ENCODE measurements at regions not wholly inside any gene's neighbourhood (a gene's known extent, or its start where the extent isn't known, plus 50 kb on each side); places are given as distances from the start of the nearest gene placed in this dataset.

DNA sequence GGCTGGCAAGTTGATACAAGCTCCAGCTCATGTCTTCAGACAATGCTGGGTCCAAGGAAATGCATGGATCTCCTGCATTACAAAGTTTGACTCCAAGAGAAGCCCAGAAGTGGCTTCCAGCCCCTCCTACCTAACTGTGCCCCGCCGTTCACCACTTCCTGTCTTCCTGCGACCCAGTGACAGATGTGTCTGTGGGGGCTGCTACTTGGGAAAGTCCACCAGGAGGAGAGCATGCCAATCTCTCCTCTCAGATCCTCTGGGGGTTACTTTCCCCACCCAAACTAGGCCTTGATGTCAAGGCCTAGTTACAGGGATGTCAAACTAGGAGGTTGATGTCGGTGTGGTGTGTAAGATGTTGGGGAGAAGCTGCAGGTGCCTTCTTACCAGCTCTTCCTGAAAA lies 133.6 kb upstream of the RASGRP1 start:
- in situ Hi-C loops (cut with MboI; ENCODE audit: low pct_ligation_motif_present in 1 of 4, low pct_unique_long_range_greater_than_20kb in 1 of 4, low sequenced_read_pairs in 3 of 4) = loop anchor here (10.0 to 25.0 kb wide), 7 partner anchors 133 to 711 kb away; partner anchors contain the start of genes FAM98B (in 1 of the 4) and RASGRP1 (in 1 of the 4)
- TF ChIP-seq POLR2A (IDR thresholded peaks at IDR 0.05) (no peak), EP300 (IDR thresholded peaks at IDR 0.05; ENCODE audit: low read depth) (no peak), POLR2AphosphoS5 (IDR thresholded peaks at IDR 0.05) (no peak)
- TF ChIP-seq, protein P1, sequence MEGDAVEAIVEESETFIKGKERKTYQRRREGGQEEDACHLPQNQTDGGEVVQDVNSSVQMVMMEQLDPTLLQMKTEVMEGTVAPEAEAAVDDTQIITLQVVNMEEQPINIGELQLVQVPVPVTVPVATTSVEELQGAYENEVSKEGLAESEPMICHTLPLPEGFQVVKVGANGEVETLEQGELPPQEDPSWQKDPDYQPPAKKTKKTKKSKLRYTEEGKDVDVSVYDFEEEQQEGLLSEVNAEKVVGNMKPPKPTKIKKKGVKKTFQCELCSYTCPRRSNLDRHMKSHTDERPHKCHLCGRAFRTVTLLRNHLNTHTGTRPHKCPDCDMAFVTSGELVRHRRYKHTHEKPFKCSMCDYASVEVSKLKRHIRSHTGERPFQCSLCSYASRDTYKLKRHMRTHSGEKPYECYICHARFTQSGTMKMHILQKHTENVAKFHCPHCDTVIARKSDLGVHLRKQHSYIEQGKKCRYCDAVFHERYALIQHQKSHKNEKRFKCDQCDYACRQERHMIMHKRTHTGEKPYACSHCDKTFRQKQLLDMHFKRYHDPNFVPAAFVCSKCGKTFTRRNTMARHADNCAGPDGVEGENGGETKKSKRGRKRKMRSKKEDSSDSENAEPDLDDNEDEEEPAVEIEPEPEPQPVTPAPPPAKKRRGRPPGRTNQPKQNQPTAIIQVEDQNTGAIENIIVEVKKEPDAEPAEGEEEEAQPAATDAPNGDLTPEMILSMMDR (IDR thresholded peaks at IDR 0.05) = no peak
- H3K36me3 ChIP-seq = no peaks in the 10 kb centered on the region
- no peaks in the 10 kb centered on the region for H3K27me3 ChIP-seq
- no peak for DNase-seq
- 75% methylated on average over 4 of the region's 4 CpGs; no CpG with 5 or more reads in 1 of the 2 donors for WGBS, 2 donors (ENCODE audit: low coverage in 1 of 2)
- no peaks in the 10 kb centered on the region for H3K9me3 ChIP-seq
- intact Hi-C loops (cut with DNase I; ENCODE audit: low total_unique reads) = no loop called here
- H3K4me1 ChIP-seq = peaks cover 6 to 22% (median 15%) of the 10 kb centered on the region in 4 donors
- no peak overlapping the region for H3K4me3 ChIP-seq
- H3K27ac ChIP-seq = no peak overlapping the region

DNA sequence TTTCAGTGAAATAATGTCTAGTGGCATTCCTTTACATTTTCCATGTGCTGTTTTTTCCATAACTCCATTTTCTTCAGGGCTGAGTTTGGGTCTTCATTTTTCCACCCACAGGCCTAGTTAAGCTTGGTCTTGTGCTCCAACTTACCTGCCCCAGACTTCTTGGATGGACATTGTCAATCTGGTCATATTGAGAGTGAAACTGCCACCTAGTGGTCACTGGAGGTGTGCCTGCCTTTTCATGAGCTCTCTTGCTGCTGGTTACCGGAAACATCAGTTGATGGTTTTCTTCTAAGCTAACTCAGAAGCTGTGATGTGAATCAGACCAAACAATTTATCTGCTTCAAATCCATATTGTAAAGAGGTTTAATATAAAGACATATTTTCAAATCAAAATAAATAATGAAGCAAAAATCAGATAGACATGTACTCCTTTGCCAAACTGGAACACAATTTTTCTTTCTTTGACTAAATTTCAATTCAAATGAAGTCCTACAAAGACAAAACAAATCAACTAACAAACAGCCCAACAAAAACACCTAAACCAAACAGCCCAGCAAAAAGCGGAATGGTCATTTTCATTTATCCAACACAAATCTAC lies 135.1 kb upstream of the RASGRP1 start:
- Histone ChIP-seq H3K27ac (no peak overlapping the region), H3K9me3 (no peaks in the 10 kb centered on the region), H3K36me3 (no peaks in the 10 kb centered on the region), H3K4me3 (no peak overlapping the region), H3K4me1 (peaks cover 6 to 23% (median 15%) of the 10 kb centered on the region in 4 donors), H3K27me3 (no peaks in the 10 kb centered on the region)
- in situ Hi-C loops (cut with MboI; ENCODE audit: low pct_ligation_motif_present in 1 of 4, low pct_unique_long_range_greater_than_20kb in 1 of 4, low sequenced_read_pairs in 3 of 4) = loop anchor here (10.0 to 25.0 kb wide), 11 partner anchors 135 to 1063 kb away; partner anchors contain the start of genes THBS1 (in 4 of the 4), FAM98B (in 1 of the 4) and RASGRP1 (in 1 of the 4)
- 48 to 69% methylated on average over 2 of the region's 2 CpGs for WGBS, 2 donors (ENCODE audit: low coverage in 1 of 2)
- intact Hi-C loops (cut with DNase I; ENCODE audit: low total_unique reads) = loop anchor here (10.0 kb wide), 1 partner anchor 1065 kb away; no protein-coding TSS in a partner anchor
- TF ChIP-seq, protein P1 (IDR thresholded peaks at IDR 0.05) = peak; percentile 76 to 86 (median 81)
- TF ChIP-seq POLR2A (IDR thresholded peaks at IDR 0.05) (no peak), EP300 (IDR thresholded peaks at IDR 0.05; ENCODE audit: low read depth) (no peak), POLR2AphosphoS5 (IDR thresholded peaks at IDR 0.05) (no peak)
- DNase-seq = peak; percentile 76

DNA sequence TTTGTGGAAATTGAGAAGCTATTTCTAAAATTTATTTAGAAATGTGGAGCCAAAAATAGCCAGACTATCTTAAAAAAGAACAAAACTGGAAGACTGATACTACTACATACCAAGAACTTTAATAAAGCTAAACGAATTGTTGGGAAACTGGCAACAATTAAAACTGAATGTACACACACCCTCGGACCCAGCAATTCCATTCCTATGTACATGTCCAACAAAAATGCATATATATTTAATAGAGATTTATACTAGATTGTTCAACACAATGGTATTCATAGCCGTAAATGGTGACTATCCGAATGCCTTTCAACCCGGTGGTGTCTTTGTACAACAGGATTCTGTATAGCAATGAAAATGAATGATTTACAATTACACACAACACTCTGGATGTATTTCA lies 136.5 kb upstream of the RASGRP1 start:
- 69 to 76% methylated on average over 5 of the region's 5 CpGs for WGBS, 2 donors (ENCODE audit: low coverage in 1 of 2)
- no peaks in the 10 kb centered on the region for H3K36me3 ChIP-seq
- TF ChIP-seq, protein P1 (IDR thresholded peaks at IDR 0.05) = no peak
- TF ChIP-seq POLR2AphosphoS5 (IDR thresholded peaks at IDR 0.05) = no peak
- TF ChIP-seq EP300 (IDR thresholded peaks at IDR 0.05; ENCODE audit: low read depth) = no peak
- no peak for TF ChIP-seq POLR2A (IDR thresholded peaks at IDR 0.05)
- in situ Hi-C loops (cut with MboI; ENCODE audit: low pct_ligation_motif_present in 1 of 4, low pct_unique_long_range_greater_than_20kb in 1 of 4, low sequenced_read_pairs in 3 of 4) (loop anchor here (10.0 to 25.0 kb wide), 4 partner anchors 286 to 1061 kb away; partner anchors contain the start of gene THBS1 (in 4 of the 4)), intact Hi-C loops (cut with DNase I; ENCODE audit: low total_unique reads) (loop anchor here (10.0 kb wide), 1 partner anchor 1064 kb away; no protein-coding TSS in a partner anchor)
- H3K9me3 ChIP-seq = no peaks in the 10 kb centered on the region
- H3K4me3 ChIP-seq = no peak overlapping the region
- peaks cover 6 to 27% (median 17%) of the 10 kb centered on the region in 4 donors for H3K4me1 ChIP-seq
- DNase-seq = no peak
- peak overlapping the region in 3 of 4 donors; percentile 60 to 75 (median 72) for H3K27ac ChIP-seq
- no peaks in the 10 kb centered on the region for H3K27me3 ChIP-seq

DNA sequence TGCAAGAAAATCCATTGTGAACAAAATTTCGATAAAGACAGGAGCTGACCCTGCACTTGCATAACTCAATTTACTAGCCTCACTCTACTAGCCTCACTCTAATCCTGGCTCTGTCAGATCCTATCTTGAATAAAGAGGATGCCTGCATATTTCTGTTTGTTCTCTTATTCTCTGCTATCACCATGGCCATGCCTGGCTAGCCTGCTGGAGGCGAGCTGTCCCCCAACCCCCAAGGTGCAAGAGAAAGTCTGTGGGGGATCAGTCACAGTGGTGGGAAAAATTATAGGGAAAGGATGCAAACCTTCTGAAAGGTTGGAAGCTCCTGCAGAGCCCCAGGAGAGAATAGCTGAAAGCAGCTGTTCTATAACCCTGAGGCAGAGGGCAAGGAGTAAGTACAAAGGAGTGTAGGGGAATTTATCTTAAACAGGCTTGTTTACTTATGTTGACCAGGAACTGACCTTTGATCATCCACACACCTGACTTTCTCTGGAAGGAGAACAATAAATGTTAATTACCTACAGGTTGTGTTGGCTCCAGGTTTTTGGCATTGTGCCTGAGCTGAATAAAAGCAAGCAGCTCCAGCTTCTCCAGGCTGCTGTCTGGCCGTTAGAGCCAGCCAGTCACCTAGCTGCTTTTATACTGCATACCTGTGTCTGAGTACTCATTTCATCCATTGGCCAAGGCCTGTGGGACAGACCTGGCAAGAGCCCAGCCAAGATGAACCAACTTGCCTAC lies 137.7 kb upstream of the RASGRP1 start:
- H3K27ac ChIP-seq = peak overlapping the region; percentile 60 to 77 (median 74)
- DNase-seq = peak; percentile 87
- peaks cover 6 to 27% (median 17%) of the 10 kb centered on the region in 4 donors for H3K4me1 ChIP-seq
- intact Hi-C loops (cut with DNase I; ENCODE audit: low total_unique reads) (loop anchor here (10.0 kb wide), 1 partner anchor 1062 kb away; no protein-coding TSS in a partner anchor), in situ Hi-C loops (cut with MboI; ENCODE audit: low pct_ligation_motif_present in 1 of 4, low pct_unique_long_range_greater_than_20kb in 1 of 4, low sequenced_read_pairs in 3 of 4) (loop anchor here (10.0 to 25.0 kb wide), 4 partner anchors 285 to 1060 kb away; partner anchors contain the start of gene THBS1 (in 4 of the 4))
- no peaks in the 10 kb centered on the region for H3K9me3 ChIP-seq
- WGBS, 2 donors (ENCODE audit: low coverage in 1 of 2) = 29 to 47% methylated on average over 2 to 3 of the region's 3 CpGs
- no peak for TF ChIP-seq EP300 (IDR thresholded peaks at IDR 0.05; ENCODE audit: low read depth)
- peak in 2 of 3 donors; percentile 59 to 71 for TF ChIP-seq POLR2AphosphoS5 (IDR thresholded peaks at IDR 0.05)
- no peak overlapping the region for H3K4me3 ChIP-seq
- no peaks in the 10 kb centered on the region for H3K36me3 ChIP-seq
- H3K27me3 ChIP-seq = no peaks in the 10 kb centered on the region

Measured in transverse colon (tissue), 4 donors.